Stimulated activated CD4-positive, alpha-beta T cell treated with anti-CD3 and anti-CD28 coated beads, TNF-alpha, amount 100 ng/mL, for 48 hours (primary cell): ENCODE measurements at regions not wholly inside any gene's neighbourhood (a gene's known extent, or its start where the extent isn't known, plus 50 kb on each side); places are given as distances from the start of the nearest gene placed in this dataset.
"Not testable (repeated sequence)": the region's sequence is repeated elsewhere in the genome, so short reads cannot be mapped to it uniquely, and the experiment has no call there.

ENCODE experiments used
- DNase-seq, 3 donors: peaks; one replicate each; pipeline ENCODE4 v3.0.0-alpha.2; 2020; ENCODE audit warnings: low read depth in 3 of 3

- no peak for DNase-seq
These were observed 92.0 kb upstream of the AMN1 start for GRCh38 chr12:31820832-31821231.

DNA sequence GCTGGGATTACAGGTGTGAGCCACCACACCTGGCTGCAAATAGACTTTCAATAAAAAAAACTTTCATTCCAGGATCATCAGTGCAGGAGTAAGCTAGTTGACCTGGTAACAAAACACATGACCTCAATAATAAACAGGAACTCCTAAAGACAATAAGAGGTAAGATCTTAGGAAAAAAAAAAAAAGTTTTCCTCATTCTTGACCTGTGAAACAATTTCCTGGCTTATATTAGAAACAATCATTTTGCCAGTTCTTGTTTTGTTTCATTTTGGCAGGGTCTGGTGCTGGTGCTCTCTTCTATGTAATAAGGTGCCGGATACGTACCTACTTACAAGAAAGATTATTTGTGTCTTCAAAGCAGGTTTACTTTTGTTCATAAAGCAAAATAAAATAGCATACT is 90.6 kb upstream of the AMN1 start:
- no peak for DNase-seq

- DNase-seq = no peak
These were observed 89.9 kb upstream of the AMN1 start for GRCh38 chr12:31818623-31819268.

GRCh38 chr12:31817120-31817519 is 88.3 kb upstream of the AMN1 start:
- no peak for DNase-seq

GRCh38 chr12:31815096-31815495 is 86.3 kb upstream of the AMN1 start:
- DNase-seq = no peak

- no peak for DNase-seq
These were observed 84.5 kb upstream of the AMN1 start for GRCh38 chr12:31813305-31813704.

- no peak for DNase-seq
These were observed 78.9 kb upstream of the AMN1 start for GRCh38 chr12:31807773-31808097.

- DNase-seq = not testable (repeated sequence)
These were observed 78.4 kb upstream of the AMN1 start for GRCh38 chr12:31807081-31807772.

DNA sequence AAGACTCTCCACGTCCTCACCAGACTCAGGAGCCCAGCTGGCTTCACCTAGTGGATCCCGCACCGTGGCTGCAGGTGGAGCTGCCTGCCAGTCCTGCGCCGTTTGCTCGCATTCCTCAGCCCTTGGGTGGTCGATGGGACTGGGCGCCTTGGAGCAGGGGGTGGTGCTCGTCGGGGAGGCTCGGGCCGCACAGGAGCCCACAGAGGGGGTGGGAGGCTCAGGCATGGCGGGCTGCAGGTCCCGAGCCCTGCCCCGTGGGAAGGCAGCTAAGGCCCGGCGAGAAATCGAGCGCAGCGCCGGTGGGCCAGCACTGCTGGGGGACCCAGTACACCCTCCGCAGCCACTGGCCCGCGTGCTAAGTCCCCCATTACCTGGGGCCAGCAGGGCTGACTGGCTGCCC is 76.9 kb upstream of the AMN1 start:
- not testable (repeated sequence) for DNase-seq

- DNase-seq = not testable (repeated sequence)
These were observed 75.9 kb upstream of the AMN1 start for GRCh38 chr12:31804707-31805106.

GRCh38 chr12:31804185-31804504 is 75.3 kb upstream of the AMN1 start:
- DNase-seq = no peak

DNA sequence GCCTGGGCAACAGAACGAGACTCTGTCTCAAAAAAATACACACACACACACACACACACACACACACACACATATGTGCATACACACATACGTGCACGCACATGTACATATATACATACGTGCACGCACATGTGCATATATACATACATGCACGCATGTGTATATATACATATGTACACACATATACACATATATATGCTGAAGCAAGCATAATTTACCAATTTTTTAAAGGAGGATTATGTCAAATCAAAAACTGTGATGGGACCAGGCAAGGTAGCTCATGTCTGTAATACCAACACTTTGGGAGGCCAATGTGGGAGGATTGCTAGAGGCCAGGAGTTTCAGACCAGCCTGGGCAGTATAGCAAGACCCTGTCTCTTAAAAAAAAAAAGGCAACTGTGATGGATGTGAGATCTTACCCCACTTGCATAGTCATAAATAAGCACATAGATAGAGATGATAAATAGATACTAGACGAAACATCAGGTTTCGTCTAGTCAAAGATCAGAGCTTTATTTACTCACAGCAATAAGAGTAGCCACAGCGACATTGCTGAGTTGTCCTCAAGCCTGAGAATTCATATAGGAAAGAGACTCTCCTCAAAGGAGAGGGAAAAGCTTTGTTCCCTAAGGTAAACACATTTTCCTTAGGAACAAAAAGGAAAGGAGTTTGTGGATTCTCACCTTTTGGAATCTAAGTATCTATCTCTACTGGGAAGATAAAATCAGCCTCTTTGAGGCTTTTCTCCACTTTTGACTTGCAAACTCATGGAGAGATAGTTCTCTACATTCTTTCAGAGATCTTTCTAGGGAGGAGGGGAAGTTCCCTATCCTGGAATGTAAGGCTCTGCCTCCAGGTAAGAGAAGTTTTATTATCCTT is 74.7 kb upstream of the AMN1 start:
- DNase-seq = no peak

DNA sequence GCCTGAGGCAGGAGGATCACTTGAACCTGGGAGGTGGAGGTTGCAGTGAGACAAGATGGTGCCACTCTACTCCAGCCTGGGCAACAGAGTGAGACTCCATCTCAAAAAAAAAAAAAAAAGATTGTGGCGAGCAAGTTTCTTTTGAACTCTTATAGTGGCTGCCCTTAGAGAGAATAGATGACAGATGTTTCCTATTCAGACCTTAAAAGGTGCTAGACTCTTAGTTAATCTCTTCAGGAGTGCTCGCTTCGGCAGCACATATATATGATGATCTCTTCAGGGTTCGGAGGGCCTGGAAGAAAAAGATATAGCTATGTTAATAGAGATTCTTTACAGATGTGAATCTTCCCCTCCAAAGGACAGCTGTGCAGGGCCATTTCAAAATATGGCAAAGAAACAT is 73.1 kb upstream of the AMN1 start:
- DNase-seq = no peak

- peak in 1 of 3 donors; percentile 6 for DNase-seq
These were observed 68.5 kb upstream of the AMN1 start for GRCh38 chr12:31797230-31797872.

DNA sequence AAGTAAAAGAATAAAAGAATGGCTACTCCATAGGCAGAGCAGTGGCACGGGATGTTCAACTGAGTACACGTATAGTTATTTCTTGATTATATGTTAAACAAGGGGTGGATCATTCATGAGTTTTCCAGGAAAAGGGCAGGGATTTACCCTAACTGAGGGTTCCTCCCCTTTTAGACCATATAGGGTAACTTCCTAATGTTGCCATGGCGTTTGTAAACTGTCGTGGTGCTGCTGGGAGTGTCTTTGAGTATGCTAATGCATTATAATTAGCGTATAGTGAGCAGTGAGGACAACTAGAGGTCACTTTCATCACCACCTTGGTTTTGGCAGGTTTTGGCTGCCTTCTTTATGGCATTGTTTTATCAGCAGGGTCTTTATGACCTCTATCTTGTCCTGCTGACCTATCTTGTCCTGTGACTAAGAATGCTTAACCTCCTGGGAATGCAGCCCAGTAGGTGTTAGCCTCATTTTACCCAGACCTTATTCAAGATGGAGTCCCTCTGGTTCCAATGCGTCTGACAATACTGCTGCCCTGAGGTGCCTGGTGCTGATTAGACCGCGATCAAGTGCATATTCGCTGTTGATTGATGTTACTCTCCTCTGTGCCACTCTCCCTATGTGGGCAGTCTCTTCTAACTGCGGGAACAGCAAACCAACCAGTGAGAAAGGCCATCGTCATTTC is 67.6 kb upstream of the AMN1 start:
- DNase-seq = no peak

GRCh38 chr12:31794745-31795144 is 65.9 kb upstream of the AMN1 start:
- DNase-seq = no peak

DNA sequence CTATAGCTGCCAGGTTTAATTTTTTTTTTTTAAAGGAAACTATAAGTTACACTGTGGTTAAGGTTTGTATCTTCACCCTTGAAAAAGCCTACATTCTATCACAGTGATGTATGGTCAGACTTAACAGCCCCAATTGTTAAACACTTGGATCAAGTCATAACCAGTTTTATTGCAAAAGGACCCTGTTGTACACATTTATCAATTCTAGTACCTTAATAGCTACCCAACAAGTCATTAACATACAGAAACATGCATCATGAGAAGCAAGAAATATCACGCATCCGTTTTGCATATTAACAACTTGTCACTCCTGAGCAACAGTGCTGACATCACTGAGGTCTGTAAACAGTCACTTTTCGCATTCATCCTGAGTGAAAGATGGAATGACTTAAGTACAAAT is 62.4 kb upstream of the AMN1 start:
- not testable (repeated sequence) for DNase-seq

DNA sequence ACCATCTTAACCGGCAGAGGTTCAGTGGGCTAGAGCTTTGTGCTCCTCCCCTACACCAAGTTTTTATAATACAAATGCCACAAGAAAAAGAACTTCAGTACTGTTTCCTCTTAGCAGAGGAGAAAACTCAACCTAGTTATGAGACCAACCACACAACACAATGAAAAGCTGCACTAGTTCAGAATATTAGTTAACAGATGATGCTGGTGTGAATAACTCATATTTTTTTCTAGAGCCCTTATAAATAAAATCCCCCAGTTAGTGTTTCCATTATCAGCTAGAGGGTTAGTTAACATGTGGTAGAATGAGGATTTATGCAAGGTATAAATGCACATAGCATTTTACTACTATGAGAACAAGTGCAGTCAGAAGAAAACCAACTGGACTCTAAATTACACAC is 61.9 kb upstream of the AMN1 start:
- DNase-seq = no peak

- no peak for DNase-seq
These were observed 56.5 kb upstream of the AMN1 start for GRCh38 chr12:31785318-31785717.

DNA sequence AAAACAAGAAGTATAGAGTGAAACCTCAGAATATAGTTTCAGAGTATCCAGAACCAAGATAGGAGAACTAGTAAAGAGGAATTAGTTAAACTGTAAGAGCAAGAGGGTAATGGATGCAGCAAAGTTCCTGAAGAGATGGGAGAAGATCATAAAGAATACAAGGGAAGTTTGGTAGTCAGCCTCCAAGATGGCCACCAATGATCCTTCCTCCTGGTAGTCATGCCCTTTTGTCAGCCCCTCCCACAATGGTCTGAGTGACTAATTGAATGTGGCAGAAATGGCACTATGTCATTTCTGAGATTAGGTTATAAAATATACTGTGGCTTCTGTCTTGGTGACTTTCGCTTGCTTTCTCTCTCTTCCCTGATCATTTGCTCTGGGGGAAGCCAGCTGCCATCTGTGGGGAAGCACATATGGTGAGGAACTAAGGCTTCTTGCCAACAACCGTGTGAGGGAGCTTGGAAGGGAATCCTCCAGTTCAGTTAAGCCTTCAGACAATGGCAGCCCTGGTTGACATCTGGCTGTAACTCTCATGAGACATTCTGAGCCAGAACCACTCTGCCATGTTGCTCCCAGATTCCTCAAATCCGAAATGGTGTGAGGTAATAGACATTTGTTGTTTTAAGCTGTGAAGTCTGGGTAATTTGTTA is 55.3 kb upstream of the AMN1 start:
- DNase-seq = no peak

DNA sequence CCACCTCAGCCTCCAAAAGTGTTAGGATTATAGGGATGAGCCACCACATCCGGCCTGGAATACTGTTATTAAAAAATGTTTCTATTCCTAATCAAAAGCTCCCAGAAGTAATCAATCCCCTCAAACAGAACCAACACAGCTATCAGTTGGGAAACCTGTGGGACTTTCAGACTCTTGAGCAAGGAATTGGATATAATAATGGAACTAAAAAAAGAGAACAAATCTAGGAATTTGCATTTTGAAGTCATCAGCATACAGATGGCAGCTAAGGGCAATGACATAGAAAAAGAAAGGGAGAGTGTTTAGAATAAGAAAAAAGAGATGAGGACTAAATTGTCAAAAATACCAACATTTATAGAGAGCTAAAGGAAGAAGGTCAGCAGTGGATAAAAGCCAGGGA is 54.7 kb upstream of the AMN1 start:
- DNase-seq = no peak
